ENCODE measurements at regions not wholly inside any gene's neighbourhood (a gene's known extent, or its start where the extent isn't known, plus 50 kb on each side); places are given as distances from the start of the nearest gene placed in this dataset.

- no peak for DNase-seq
Measured at GRCh38 chr13:50587115-50587514, 256.4 kb downstream of the DLEU7 start.

- DNase-seq, result no peak
Measured at GRCh38 chr13:50587645-50588373, 255.7 kb downstream of the DLEU7 start.

- no peak for DNase-seq
Measured at GRCh38 chr13:50588491-50589130, 254.9 kb downstream of the DLEU7 start.

GRCh38 chr13:50589139-50589538, 254.4 kb downstream of the DLEU7 start:
- DNase-seq, result no peak

GRCh38 chr13:50589651-50590054, 253.8 kb downstream of the DLEU7 start:
- no peak for DNase-seq

- no peak for DNase-seq
Measured at GRCh38 chr13:50592412-50593155, 250.9 kb downstream of the DLEU7 start.

GRCh38 chr13:50593207-50593606, 250.3 kb downstream of the DLEU7 start:
- DNase-seq, result no peak

- DNase-seq, result no peak
Measured at GRCh38 chr13:50594276-50595051, 249.0 kb downstream of the DLEU7 start.

GRCh38 chr13:50595196-50595595, 248.3 kb downstream of the DLEU7 start:
- DNase-seq, result no peak

GRCh38 chr13:50596156-50596555, 247.3 kb downstream of the DLEU7 start:
- DNase-seq, result no peak

GRCh38 chr13:50596776-50597203, 246.7 kb downstream of the DLEU7 start:
- no peak for DNase-seq

- no peak for DNase-seq
Measured at GRCh38 chr13:50598338-50598737, 245.2 kb downstream of the DLEU7 start.

- no peak for DNase-seq
Measured at GRCh38 chr13:50599046-50599445, 244.4 kb downstream of the DLEU7 start.

- no peak for DNase-seq
Measured at GRCh38 chr13:50599927-50600326, 243.6 kb downstream of the DLEU7 start.

- no peak for DNase-seq
Measured at GRCh38 chr13:50608370-50608769, 235.1 kb downstream of the DLEU7 start.

- DNase-seq, result no peak
Measured at GRCh38 chr13:50609011-50609410, 234.5 kb downstream of the DLEU7 start.

GRCh38 chr13:50610238-50610637, 233.3 kb downstream of the DLEU7 start:
- DNase-seq, result no peak

GRCh38 chr13:50611117-50611781, 232.2 kb downstream of the DLEU7 start:
- no peak for DNase-seq

GRCh38 chr13:50612717-50613116, 230.8 kb downstream of the DLEU7 start:
- DNase-seq, result no peak

- no peak for DNase-seq
Measured at GRCh38 chr13:50613356-50613831, 230.1 kb downstream of the DLEU7 start.

GRCh38 chr13:50615234-50615633, 228.3 kb downstream of the DLEU7 start:
- no peak for DNase-seq

GRCh38 chr13:50616101-50616500, 227.4 kb downstream of the DLEU7 start:
- no peak for DNase-seq

All from NCI-H1105 (cell line).